Cardiac fibroblast (primary cell): ENCODE measurements at regions not wholly inside any gene's neighbourhood (a gene's known extent, or its start where the extent isn't known, plus 50 kb on each side); places are given as distances from the start of the nearest gene placed in this dataset.

ENCODE experiments used
- DNase-seq, 2 donors: peaks; one replicate each; pipeline versions ENCODE4 v3.0.0 to v3.0.0-alpha.2; 2010; ENCODE audit warnings: low read depth in 2 of 2
- H3K4me3 ChIP-seq, 2 donors: replicated peaks in 1 of 2; 1 replicate in 1 of 2; 2 replicates in 1 of 2; pipeline ENCODE4 v1.5.1; 2011; ENCODE audit warnings: low read depth in 2 of 2, low read length in 2 of 2, mild to moderate bottlenecking in 2 of 2, moderate library complexity in 1 of 2
- CTCF ChIP-seq: IDR thresholded peaks from one replicate; pipeline ENCODE4 v1.5.1; 2011; ENCODE audit warnings: low read depth, mild to moderate bottlenecking, low read length, inconsistent platforms

- no peak overlapping the region for H3K4me3 ChIP-seq
- DNase-seq, result no peak
- no peak for TF ChIP-seq CTCF
Measured at GRCh38 chrX:109830157-109830703, 97.2 kb upstream of the ACSL4 start.

- no peak overlapping the region for H3K4me3 ChIP-seq
- peak; percentile 58 to 63 for DNase-seq
- no peak for TF ChIP-seq CTCF
Measured at GRCh38 chrX:109830704-109831206, 97.7 kb upstream of the ACSL4 start.

- TF ChIP-seq CTCF, result no peak
- no peak overlapping the region for H3K4me3 ChIP-seq
- no peak for DNase-seq
Measured at GRCh38 chrX:109831326-109831985, 98.4 kb upstream of the ACSL4 start.

- DNase-seq, result peak; percentile 65 to 78
- TF ChIP-seq CTCF, result peak; percentile 38
- H3K4me3 ChIP-seq, result no peak overlapping the region
Measured at GRCh38 chrX:109839694-109840567, 106.9 kb upstream of the ACSL4 start.

GRCh38 chrX:109840585-109840984, 107.5 kb upstream of the ACSL4 start:
- peak; percentile 96 for DNase-seq
- no peak for TF ChIP-seq CTCF
- no peak overlapping the region for H3K4me3 ChIP-seq

GRCh38 chrX:109841257-109841656, 108.2 kb upstream of the ACSL4 start:
- no peak for TF ChIP-seq CTCF
- no peak overlapping the region for H3K4me3 ChIP-seq
- DNase-seq, result no peak
